HEK293 (cell line): ENCODE measurements at regions not wholly inside any gene's neighbourhood (a gene's known extent, or its start where the extent isn't known, plus 50 kb on each side); places are given as distances from the start of the nearest gene placed in this dataset.
"Not testable (repeated sequence)": the region's sequence is repeated elsewhere in the genome, so short reads cannot be mapped to it uniquely, and the experiment has no call there.

Experiments
- CTCF ChIA-PET: fragments of 350-600 bp; formaldehyde crosslinking; extraction: SDS; loops from one replicate; lab custom pipeline; 2021; ENCODE audit warnings: antibody characterized with exemption; lab: Yijun Ruan, JAX
- POLR2A ChIA-PET: fragments of 300-600 bp; formaldehyde crosslinking; extraction: SDS; loops from one replicate; lab custom pipeline; 2020; ENCODE audit warnings: antibody characterized with exemption, inconsistent platforms; lab: Yijun Ruan, JAX
- H3K27ac ChIP-seq: fragments of 200-500 bp; sonication (Bioruptor generic); 2 replicates; pipeline ENCODE4 v1.5.1; 2014; ENCODE audit warnings: low read depth, low read length, control low read depth, inconsistent platforms; ENCODE audit errors: extremely low read depth
- H3K36me3 ChIP-seq, 2 experiments: fragments of 200-500 bp in 1 of 2; sonication (Bioruptor generic) in 1 of 2; 1 replicate in 1 of 2; 2 replicates in 1 of 2; pipeline ENCODE4 v1.5.1; 2014 to 2017; ENCODE audit warnings: inconsistent platforms in 2 of 2, low read length in 2 of 2; ENCODE audit not compliant: control insufficient read depth in 2 of 2, insufficient read depth in 1 of 2
- H3K4me1 ChIP-seq: fragments of 200-500 bp; sonication (Bioruptor generic); 2 replicates; pipeline ENCODE4 v1.5.1; 2014; ENCODE audit warnings: mild to moderate bottlenecking, low read length, inconsistent platforms; ENCODE audit not compliant: control insufficient read depth, insufficient read depth
- H3K4me3 ChIP-seq: 2 replicates; pipeline ENCODE4 v1.5.1; 2011; ENCODE audit warnings: low read depth, mild to moderate bottlenecking, control low read depth, low read length, moderate library complexity
- H3K9me3 ChIP-seq: fragments of 200-500 bp; sonication (Bioruptor generic); 2 replicates; pipeline ENCODE4 v1.5.1; 2014; ENCODE audit warnings: low read depth, low read length, inconsistent platforms; ENCODE audit not compliant: control insufficient read depth, insufficient read depth
- AEBP2 ChIP-seq: fragments of 450-650 bp; formaldehyde crosslinking; IDR thresholded peaks from 2 replicates; pipeline ENCODE4 v1.5.1; 2016; ENCODE audit warnings: missing biosample characterization, missing genetic modification characterization, borderline replicate concordance
- REPIN1 ChIP-seq: fragments of 450-650 bp; formaldehyde crosslinking; IDR thresholded peaks from 2 replicates; pipeline ENCODE4 v1.5.1; 2017; ENCODE audit warnings: missing biosample characterization, missing genetic modification characterization, low read depth
- SP7 ChIP-seq: fragments of 450-650 bp; formaldehyde crosslinking; IDR thresholded peaks from 2 replicates; pipeline ENCODE4 v1.5.1; 2016; ENCODE audit warnings: missing biosample characterization, missing genetic modification characterization
- ZBTB11 ChIP-seq: fragments of 450-650 bp; formaldehyde crosslinking; conservative IDR thresholded peaks from 2 replicates; pipeline ENCODE4 v1.5.1; 2016; ENCODE audit warnings: low read depth, missing biosample characterization, missing genetic modification characterization
- ZBTB20 ChIP-seq: fragments of 450-650 bp; formaldehyde crosslinking; IDR thresholded peaks from 2 replicates; pipeline ENCODE4 v1.5.1; 2016; ENCODE audit warnings: missing biosample characterization, missing genetic modification characterization
- ZBTB7A ChIP-seq: fragments of 450-650 bp; formaldehyde crosslinking; IDR thresholded peaks from 2 replicates; pipeline ENCODE4 v1.5.1; 2016; ENCODE audit warnings: low read depth, missing biosample characterization, missing genetic modification characterization
- ZBTB8A ChIP-seq: fragments of 450-650 bp; formaldehyde crosslinking; IDR thresholded peaks from 2 replicates; pipeline ENCODE4 v1.5.1; 2016; ENCODE audit warnings: missing biosample characterization, missing genetic modification characterization
- ZEB2 ChIP-seq: fragments of 450-650 bp; formaldehyde crosslinking; IDR thresholded peaks from 2 replicates; pipeline ENCODE4 v1.5.1; 2016; ENCODE audit warnings: missing biosample characterization, missing genetic modification characterization
- ZFHX2 ChIP-seq: fragments of 450-650 bp; formaldehyde crosslinking; conservative IDR thresholded peaks from 2 replicates; pipeline ENCODE4 v1.5.1; 2016; ENCODE audit warnings: missing biosample characterization, missing genetic modification characterization
- ZNF140 ChIP-seq: fragments of 450-650 bp; formaldehyde crosslinking; IDR thresholded peaks from 2 replicates; pipeline ENCODE4 v1.5.1; 2016; ENCODE audit warnings: missing biosample characterization, missing genetic modification characterization
- ZNF214 ChIP-seq: fragments of 450-650 bp; formaldehyde crosslinking; IDR thresholded peaks from 2 replicates; pipeline ENCODE4 v1.5.1; 2017; ENCODE audit warnings: missing biosample characterization, mild to moderate bottlenecking, missing genetic modification characterization, borderline replicate concordance
- ZNF350 ChIP-seq: fragments of 450-650 bp; formaldehyde crosslinking; IDR thresholded peaks from 2 replicates; pipeline ENCODE4 v1.5.0; 2017; ENCODE audit warnings: missing biosample characterization, mild to moderate bottlenecking, missing genetic modification characterization
- ZNF394 ChIP-seq: fragments of 450-650 bp; formaldehyde crosslinking; IDR thresholded peaks from 2 replicates; pipeline ENCODE4 v1.5.1; 2016; ENCODE audit warnings: missing biosample characterization, missing genetic modification characterization, mild to moderate bottlenecking, moderate library complexity, borderline replicate concordance
- ZNF426 ChIP-seq: fragments of 450-650 bp; formaldehyde crosslinking; IDR thresholded peaks from 2 replicates; pipeline ENCODE4 v1.5.1; 2017; ENCODE audit warnings: missing biosample characterization, missing genetic modification characterization, mild to moderate bottlenecking, inconsistent platforms, moderate library complexity
- ZNF555 ChIP-seq: fragments of 450-650 bp; formaldehyde crosslinking; conservative IDR thresholded peaks from 2 replicates; pipeline ENCODE4 v1.5.1; 2017; ENCODE audit warnings: missing biosample characterization, mild to moderate bottlenecking, missing genetic modification characterization, inconsistent platforms
- ZNF560 ChIP-seq: fragments of 450-650 bp; formaldehyde crosslinking; IDR thresholded peaks from 2 replicates; pipeline ENCODE4 v1.5.1; 2017; ENCODE audit warnings: missing biosample characterization, missing genetic modification characterization, borderline replicate concordance
- ZNF629 ChIP-seq: fragments of 450-650 bp; formaldehyde crosslinking; IDR thresholded peaks from 2 replicates; pipeline ENCODE4 v1.5.1; 2017; ENCODE audit warnings: missing biosample characterization, missing genetic modification characterization
- ZNF791 ChIP-seq: fragments of 450-650 bp; formaldehyde crosslinking; IDR thresholded peaks from 2 replicates; pipeline ENCODE4 v1.5.1; 2016; ENCODE audit warnings: missing biosample characterization, missing genetic modification characterization
- TF ChIP-seq, protein P1 (sequence below): fragments of 450-650 bp; formaldehyde crosslinking; IDR thresholded peaks from 2 replicates; pipeline ENCODE4 v1.5.1; 2016; ENCODE audit warnings: missing biosample characterization, missing genetic modification characterization
- TF ChIP-seq, protein P2 (sequence below): fragments of 450-650 bp; IDR thresholded peaks from 2 replicates; pipeline ENCODE4 v1.5.1; 2018; ENCODE audit warnings: missing biosample characterization, mild to moderate bottlenecking, missing genetic modification characterization
- TF ChIP-seq, protein P3 (sequence below): fragments of 450-650 bp; formaldehyde crosslinking; conservative IDR thresholded peaks from 2 replicates; pipeline ENCODE4 v1.5.1; 2016; ENCODE audit warnings: low read depth, missing biosample characterization, missing genetic modification characterization

DNA sequence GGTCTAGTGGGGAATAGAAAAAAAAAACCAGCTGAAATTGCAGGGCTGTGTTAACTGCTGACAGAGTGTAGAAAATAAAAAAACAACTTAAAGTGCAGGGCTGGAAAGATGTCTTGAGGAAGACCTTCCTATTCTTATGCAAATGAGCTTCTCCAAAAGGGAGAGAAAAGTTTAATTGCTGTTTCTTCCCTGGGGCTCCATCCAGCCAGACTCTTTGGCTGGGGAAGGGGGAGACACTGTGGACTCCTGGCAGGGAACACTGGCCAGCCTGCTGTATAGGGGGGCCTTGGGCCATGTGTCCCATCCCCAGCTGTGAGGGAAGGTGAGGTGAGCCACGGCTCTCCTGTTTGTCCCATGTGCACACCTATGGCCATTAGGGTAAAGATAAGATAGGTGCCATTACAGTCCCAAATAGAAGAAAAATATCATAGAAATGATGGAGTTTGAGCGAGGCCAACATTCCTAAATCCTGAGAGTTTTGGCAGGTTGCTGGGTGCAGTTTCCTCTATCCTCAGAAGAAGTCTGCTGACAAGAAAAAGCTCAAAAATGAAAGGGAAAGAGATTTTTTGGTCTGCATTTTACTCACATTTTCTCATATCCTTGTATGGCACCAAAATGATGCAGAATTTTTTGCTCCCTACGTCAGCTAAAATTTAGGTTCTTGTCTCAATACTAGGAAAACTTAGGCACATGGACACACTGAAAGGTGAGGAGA, 901.7 kb downstream of the PLOD2 start (continued):
- TF ChIP-seq, protein P1, sequence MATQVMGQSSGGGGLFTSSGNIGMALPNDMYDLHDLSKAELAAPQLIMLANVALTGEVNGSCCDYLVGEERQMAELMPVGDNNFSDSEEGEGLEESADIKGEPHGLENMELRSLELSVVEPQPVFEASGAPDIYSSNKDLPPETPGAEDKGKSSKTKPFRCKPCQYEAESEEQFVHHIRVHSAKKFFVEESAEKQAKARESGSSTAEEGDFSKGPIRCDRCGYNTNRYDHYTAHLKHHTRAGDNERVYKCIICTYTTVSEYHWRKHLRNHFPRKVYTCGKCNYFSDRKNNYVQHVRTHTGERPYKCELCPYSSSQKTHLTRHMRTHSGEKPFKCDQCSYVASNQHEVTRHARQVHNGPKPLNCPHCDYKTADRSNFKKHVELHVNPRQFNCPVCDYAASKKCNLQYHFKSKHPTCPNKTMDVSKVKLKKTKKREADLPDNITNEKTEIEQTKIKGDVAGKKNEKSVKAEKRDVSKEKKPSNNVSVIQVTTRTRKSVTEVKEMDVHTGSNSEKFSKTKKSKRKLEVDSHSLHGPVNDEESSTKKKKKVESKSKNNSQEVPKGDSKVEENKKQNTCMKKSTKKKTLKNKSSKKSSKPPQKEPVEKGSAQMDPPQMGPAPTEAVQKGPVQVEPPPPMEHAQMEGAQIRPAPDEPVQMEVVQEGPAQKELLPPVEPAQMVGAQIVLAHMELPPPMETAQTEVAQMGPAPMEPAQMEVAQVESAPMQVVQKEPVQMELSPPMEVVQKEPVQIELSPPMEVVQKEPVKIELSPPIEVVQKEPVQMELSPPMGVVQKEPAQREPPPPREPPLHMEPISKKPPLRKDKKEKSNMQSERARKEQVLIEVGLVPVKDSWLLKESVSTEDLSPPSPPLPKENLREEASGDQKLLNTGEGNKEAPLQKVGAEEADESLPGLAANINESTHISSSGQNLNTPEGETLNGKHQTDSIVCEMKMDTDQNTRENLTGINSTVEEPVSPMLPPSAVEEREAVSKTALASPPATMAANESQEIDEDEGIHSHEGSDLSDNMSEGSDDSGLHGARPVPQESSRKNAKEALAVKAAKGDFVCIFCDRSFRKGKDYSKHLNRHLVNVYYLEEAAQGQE (tag by site-specific recombination) = no peak
- TF ChIP-seq ZBTB7A (no peak), ZNF791 (tag by site-specific recombination) (no peak), ZNF350 (tag by site-specific recombination) (no peak), ZNF140 (tag by site-specific recombination) (no peak), ZBTB20 (tag by site-specific recombination) (no peak), ZNF629 (tag by site-specific recombination) (no peak), REPIN1 (tag by site-specific recombination) (no peak), ZEB2 (no peak), AEBP2 (tag by site-specific recombination) (no peak), ZNF214 (tag by site-specific recombination) (no peak), ZFHX2 (no peak), SP7 (tag by site-specific recombination) (no peak)
- TF ChIP-seq, protein P2, sequence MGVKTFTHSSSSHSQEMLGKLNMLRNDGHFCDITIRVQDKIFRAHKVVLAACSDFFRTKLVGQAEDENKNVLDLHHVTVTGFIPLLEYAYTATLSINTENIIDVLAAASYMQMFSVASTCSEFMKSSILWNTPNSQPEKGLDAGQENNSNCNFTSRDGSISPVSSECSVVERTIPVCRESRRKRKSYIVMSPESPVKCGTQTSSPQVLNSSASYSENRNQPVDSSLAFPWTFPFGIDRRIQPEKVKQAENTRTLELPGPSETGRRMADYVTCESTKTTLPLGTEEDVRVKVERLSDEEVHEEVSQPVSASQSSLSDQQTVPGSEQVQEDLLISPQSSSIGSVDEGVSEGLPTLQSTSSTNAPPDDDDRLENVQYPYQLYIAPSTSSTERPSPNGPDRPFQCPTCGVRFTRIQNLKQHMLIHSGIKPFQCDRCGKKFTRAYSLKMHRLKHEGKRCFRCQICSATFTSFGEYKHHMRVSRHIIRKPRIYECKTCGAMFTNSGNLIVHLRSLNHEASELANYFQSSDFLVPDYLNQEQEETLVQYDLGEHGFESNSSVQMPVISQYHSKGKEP (tag by site-specific recombination) = no peak

GRCh38 chr3:145263458-145263857, 897.5 kb downstream of the PLOD2 start:
- H3K4me1 ChIP-seq, CTCF ChIA-PET, H3K36me3 ChIP-seq, H3K9me3 ChIP-seq, H3K4me3 ChIP-seq, POLR2A ChIA-PET, H3K27ac ChIP-seq: not testable (repeated sequence)
- TF ChIP-seq ZNF394 (tag by site-specific recombination) (peak; percentile 65; the same call in 1 of the 2 replicates), ZBTB8A (tag by site-specific recombination) (peak; percentile 35; the same call in 1 of the 2 replicates), ZBTB11 (tag by site-specific recombination) (peak; percentile 47; the same call in 1 of the 2 replicates), ZNF140 (tag by site-specific recombination) (peak; percentile 28; the same call in 1 of the 2 replicates), ZNF555 (tag by site-specific recombination) (peak; percentile 51), ZNF426 (tag by site-specific recombination) (peak; percentile 66), ZNF560 (tag by site-specific recombination) (0 out of 2 replicates have a peak, but pooled peaks have one; percentile 10)
- TF ChIP-seq, protein P3, sequence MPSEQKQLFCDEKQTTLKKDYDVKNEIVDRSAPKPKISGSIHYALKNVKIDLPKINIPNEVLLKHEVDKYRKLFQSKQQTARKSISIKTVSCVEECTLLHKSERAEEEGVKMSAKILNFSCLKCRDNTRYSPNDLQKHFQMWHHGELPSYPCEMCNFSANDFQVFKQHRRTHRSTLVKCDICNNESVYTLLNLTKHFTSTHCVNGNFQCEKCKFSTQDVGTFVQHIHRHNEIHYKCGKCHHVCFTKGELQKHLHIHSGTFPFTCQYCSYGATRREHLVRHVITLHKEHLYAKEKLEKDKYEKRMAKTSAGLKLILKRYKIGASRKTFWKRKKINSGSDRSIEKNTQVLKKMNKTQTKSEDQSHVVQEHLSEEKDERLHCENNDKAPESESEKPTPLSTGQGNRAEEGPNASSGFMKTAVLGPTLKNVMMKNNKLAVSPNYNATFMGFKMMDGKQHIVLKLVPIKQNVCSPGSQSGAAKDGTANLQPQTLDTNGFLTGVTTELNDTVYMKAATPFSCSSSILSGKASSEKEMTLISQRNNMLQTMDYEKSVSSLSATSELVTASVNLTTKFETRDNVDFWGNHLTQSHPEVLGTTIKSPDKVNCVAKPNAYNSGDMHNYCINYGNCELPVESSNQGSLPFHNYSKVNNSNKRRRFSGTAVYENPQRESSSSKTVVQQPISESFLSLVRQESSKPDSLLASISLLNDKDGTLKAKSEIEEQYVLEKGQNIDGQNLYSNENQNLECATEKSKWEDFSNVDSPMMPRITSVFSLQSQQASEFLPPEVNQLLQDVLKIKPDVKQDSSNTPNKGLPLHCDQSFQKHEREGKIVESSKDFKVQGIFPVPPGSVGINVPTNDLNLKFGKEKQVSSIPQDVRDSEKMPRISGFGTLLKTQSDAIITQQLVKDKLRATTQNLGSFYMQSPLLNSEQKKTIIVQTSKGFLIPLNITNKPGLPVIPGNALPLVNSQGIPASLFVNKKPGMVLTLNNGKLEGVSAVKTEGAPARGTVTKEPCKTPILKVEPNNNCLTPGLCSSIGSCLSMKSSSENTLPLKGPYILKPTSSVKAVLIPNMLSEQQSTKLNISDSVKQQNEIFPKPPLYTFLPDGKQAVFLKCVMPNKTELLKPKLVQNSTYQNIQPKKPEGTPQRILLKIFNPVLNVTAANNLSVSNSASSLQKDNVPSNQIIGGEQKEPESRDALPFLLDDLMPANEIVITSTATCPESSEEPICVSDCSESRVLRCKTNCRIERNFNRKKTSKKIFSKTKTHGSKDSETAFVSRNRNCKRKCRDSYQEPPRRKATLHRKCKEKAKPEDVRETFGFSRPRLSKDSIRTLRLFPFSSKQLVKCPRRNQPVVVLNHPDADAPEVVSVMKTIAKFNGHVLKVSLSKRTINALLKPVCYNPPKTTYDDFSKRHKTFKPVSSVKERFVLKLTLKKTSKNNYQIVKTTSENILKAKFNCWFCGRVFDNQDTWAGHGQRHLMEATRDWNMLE (tag by site-specific recombination) = peak; percentile 65; the same call in 1 of the 2 replicates
